ENCODE measurements at regions not wholly inside any gene's neighbourhood (a gene's known extent, or its start where the extent isn't known, plus 50 kb on each side); places are given as distances from the start of the nearest gene placed in this dataset.

GRCh38 chr6:71125216-71125615, 163.4 kb upstream of the OGFRL1 start (continued):
- TF ChIP-seq HDAC2 (IDR thresholded peaks at IDR 0.05; ENCODE audit: borderline replicate concordance in 1 of 2, low read depth in 2 of 2, low read length in 2 of 2), result no peak
- no peak for TF ChIP-seq POU5F1 (IDR thresholded peaks at IDR 0.05; ENCODE audit: low read depth, low read length)
- TF ChIP-seq RNF2 (IDR thresholded peaks at IDR 0.05; ENCODE audit: borderline replicate concordance, low read depth, low read length, missing control alignments, poor library complexity, severe bottlenecking), result no peak
